Renal cortex interstitium (tissue), 11 donors: ENCODE measurements at regions not wholly inside any gene's neighbourhood (a gene's known extent, or its start where the extent isn't known, plus 50 kb on each side); places are given as distances from the start of the nearest gene placed in this dataset.
A peak's percentile ranks its signal among the peaks of the same experiment; 100 is the strongest.
"Not testable (repeated sequence)": the region's sequence is repeated elsewhere in the genome, so short reads cannot be mapped to it uniquely, and the experiment has no call there.

Experiments
- DNase-seq, 11 donors: peaks; one replicate each; pipeline ENCODE4 v3.0.0-alpha.2; 2013; ENCODE audit warnings: low read depth in 9 of 11, low spot score in 4 of 11; ENCODE audit errors: extremely low read depth in 1 of 11

- DNase-seq = no peak
Observed at GRCh38 chr14:22289570-22289969, 299.5 kb downstream of the DAD1 start.

GRCh38 chr14:22285991-22286390 lies 303.0 kb downstream of the DAD1 start:
- DNase-seq = no peak

- DNase-seq = no peak
Observed at GRCh38 chr14:22282949-22283348, 306.1 kb downstream of the DAD1 start.

GRCh38 chr14:22282417-22282816 lies 306.6 kb downstream of the DAD1 start:
- no peak for DNase-seq

- DNase-seq = not testable (repeated sequence)
Observed at GRCh38 chr14:22281447-22281874, 307.6 kb downstream of the DAD1 start.

GRCh38 chr14:22280497-22281316 lies 308.3 kb downstream of the DAD1 start:
- DNase-seq = no peak

- DNase-seq = peak in 1 of 11 donors; percentile 15
Observed at GRCh38 chr14:22276913-22277816, 311.9 kb downstream of the DAD1 start.

- DNase-seq = no peak
Observed at GRCh38 chr14:22271838-22272799, 316.9 kb downstream of the DAD1 start.

- DNase-seq = peak in 2 of 11 donors; percentile 7 to 16
Observed at GRCh38 chr14:22268875-22269274, 320.1 kb downstream of the DAD1 start.

GRCh38 chr14:22266683-22267082 lies 322.3 kb downstream of the DAD1 start:
- no peak for DNase-seq

- no peak for DNase-seq
Observed at GRCh38 chr14:22266142-22266442, 322.9 kb downstream of the DAD1 start.

- DNase-seq = no peak
Observed at GRCh38 chr14:22265319-22266141, 323.5 kb downstream of the DAD1 start.

GRCh38 chr14:22264759-22265158 lies 324.3 kb downstream of the DAD1 start:
- no peak for DNase-seq

GRCh38 chr14:22263961-22264360 lies 325.1 kb downstream of the DAD1 start:
- no peak for DNase-seq

GRCh38 chr14:22262881-22263280 lies 326.1 kb downstream of the DAD1 start:
- DNase-seq = no peak

- DNase-seq = no peak
Observed at GRCh38 chr14:22255017-22255950, 333.7 kb downstream of the DAD1 start.

- DNase-seq = no peak
Observed at GRCh38 chr14:22252686-22253085, 336.3 kb downstream of the DAD1 start.
